SK-N-SH treated with all-trans-retinoic acid at 6 μM for 48 hours (cell line): ENCODE measurements at regions not wholly inside any gene's neighbourhood (a gene's known extent, or its start where the extent isn't known, plus 50 kb on each side); places are given as distances from the start of the nearest gene placed in this dataset.

Source experiments
- BACH2 ChIP-seq: fragments of 250-450 bp; sonication (Bioruptor Pico); IDR thresholded peaks from 2 replicates; pipeline ENCODE4 v1.9.0; 2021; ENCODE audit warnings: mild to moderate bottlenecking, borderline replicate concordance
- GLIS3 ChIP-seq: fragments of 250-450 bp; sonication (Bioruptor Pico); IDR thresholded peaks from 2 replicates; pipeline ENCODE4 v1.5.0; 2020; ENCODE audit warnings: mild to moderate bottlenecking, moderate library complexity
- ISL1 ChIP-seq: fragments of 250-450 bp; sonication (Bioruptor Pico); IDR thresholded peaks from 2 replicates; pipeline ENCODE4 v2.1.2; 2022; ENCODE audit warnings: mild to moderate bottlenecking, moderate library complexity
- POU6F1 ChIP-seq: fragments of 250-450 bp; sonication (Bioruptor Pico); IDR thresholded peaks from 2 replicates; pipeline ENCODE4 v1.8.0; 2021; ENCODE audit warnings: low read depth, mild to moderate bottlenecking, moderate library complexity, borderline replicate concordance
- RARB ChIP-seq: fragments of 250-450 bp; sonication (Bioruptor Pico); IDR thresholded peaks from 2 replicates; pipeline ENCODE4 v1.8.0; 2021; ENCODE audit warnings: mild to moderate bottlenecking, moderate library complexity
- SNAI2 ChIP-seq: fragments of 250-450 bp; sonication (Bioruptor Pico); IDR thresholded peaks from 2 replicates; pipeline ENCODE4 v1.5.0; 2020; ENCODE audit warnings: mild to moderate bottlenecking, moderate library complexity
- TCF4 ChIP-seq: fragments of 250-450 bp; sonication (Bioruptor Pico); IDR thresholded peaks from 2 replicates; pipeline ENCODE4 v1.8.0; 2021; ENCODE audit warnings: mild to moderate bottlenecking, moderate library complexity, borderline replicate concordance
- ZFP3 ChIP-seq: fragments of 250-450 bp; sonication (Bioruptor Pico); IDR thresholded peaks from 2 replicates; pipeline ENCODE4 v1.5.0; 2020; ENCODE audit warnings: mild to moderate bottlenecking, moderate library complexity
- ZFP30 ChIP-seq: fragments of 450-650 bp; formaldehyde crosslinking; IDR thresholded peaks from 2 replicates; pipeline ENCODE4 v1.5.0; 2022; ENCODE audit warnings: mild to moderate bottlenecking, moderate library complexity
- ZNF70 ChIP-seq: fragments of 450-650 bp; formaldehyde crosslinking; IDR thresholded peaks from 2 replicates; pipeline ENCODE4 v1.5.0; 2020; ENCODE audit warnings: mild to moderate bottlenecking, moderate library complexity
- TF ChIP-seq, protein P1 (sequence below): fragments of 250-450 bp; sonication (Bioruptor Pico); IDR thresholded peaks from 2 replicates; pipeline ENCODE4 v1.5.0; 2020; ENCODE audit warnings: mild to moderate bottlenecking, moderate library complexity
- TF ChIP-seq, protein P2 (sequence below): fragments of 250-450 bp; sonication (Bioruptor Pico); IDR thresholded peaks from 2 replicates; pipeline ENCODE4 v1.5.1; 2020; ENCODE audit warnings: low read depth, mild to moderate bottlenecking, moderate library complexity
- TF ChIP-seq, protein P3 (sequence below): fragments of 250-450 bp; sonication (Bioruptor Pico); IDR thresholded peaks from 2 replicates; pipeline ENCODE4 v1.8.0; 2020; ENCODE audit warnings: mild to moderate bottlenecking, moderate library complexity, borderline replicate concordance

DNA sequence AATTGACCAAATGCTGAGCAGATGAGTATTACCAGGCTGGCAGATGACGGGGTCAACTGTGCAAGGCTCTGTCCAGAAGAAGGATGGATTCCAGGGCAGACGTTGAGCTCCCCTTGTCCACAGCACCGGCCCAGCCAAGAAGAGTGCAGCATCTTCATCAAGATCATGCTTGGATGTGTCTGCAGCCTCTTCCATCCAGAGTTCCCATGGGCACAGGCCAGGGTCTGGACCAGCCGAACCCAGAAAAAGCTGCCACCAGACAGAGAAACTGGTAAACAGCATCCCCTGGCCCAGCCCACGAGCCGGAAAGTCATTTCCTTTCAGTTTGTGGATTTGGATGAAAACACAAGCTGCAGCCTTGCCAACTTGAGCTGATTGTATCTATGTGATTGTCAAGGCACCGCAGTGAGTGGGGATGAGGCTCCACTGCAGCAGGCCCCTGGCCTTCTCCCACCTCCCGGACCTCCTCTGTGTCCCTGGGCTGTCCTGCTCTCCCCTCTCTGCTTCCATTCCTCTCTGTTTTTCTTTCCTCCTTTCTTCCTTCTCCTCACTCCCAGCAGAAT is 321.8 kb downstream of the TCERG1L start:
- TF ChIP-seq ZFP30 (CRISPR knock-in tag) (no peak), ISL1 (CRISPR knock-in tag) (no peak), ZFP3 (CRISPR knock-in tag) (no peak), BACH2 (CRISPR knock-in tag) (no peak), GLIS3 (CRISPR knock-in tag) (no peak), ZNF70 (CRISPR knock-in tag) (no peak), POU6F1 (CRISPR knock-in tag) (no peak), SNAI2 (CRISPR knock-in tag) (no peak), RARB (no peak), TCF4 (CRISPR knock-in tag) (no peak)
- TF ChIP-seq, protein P1, sequence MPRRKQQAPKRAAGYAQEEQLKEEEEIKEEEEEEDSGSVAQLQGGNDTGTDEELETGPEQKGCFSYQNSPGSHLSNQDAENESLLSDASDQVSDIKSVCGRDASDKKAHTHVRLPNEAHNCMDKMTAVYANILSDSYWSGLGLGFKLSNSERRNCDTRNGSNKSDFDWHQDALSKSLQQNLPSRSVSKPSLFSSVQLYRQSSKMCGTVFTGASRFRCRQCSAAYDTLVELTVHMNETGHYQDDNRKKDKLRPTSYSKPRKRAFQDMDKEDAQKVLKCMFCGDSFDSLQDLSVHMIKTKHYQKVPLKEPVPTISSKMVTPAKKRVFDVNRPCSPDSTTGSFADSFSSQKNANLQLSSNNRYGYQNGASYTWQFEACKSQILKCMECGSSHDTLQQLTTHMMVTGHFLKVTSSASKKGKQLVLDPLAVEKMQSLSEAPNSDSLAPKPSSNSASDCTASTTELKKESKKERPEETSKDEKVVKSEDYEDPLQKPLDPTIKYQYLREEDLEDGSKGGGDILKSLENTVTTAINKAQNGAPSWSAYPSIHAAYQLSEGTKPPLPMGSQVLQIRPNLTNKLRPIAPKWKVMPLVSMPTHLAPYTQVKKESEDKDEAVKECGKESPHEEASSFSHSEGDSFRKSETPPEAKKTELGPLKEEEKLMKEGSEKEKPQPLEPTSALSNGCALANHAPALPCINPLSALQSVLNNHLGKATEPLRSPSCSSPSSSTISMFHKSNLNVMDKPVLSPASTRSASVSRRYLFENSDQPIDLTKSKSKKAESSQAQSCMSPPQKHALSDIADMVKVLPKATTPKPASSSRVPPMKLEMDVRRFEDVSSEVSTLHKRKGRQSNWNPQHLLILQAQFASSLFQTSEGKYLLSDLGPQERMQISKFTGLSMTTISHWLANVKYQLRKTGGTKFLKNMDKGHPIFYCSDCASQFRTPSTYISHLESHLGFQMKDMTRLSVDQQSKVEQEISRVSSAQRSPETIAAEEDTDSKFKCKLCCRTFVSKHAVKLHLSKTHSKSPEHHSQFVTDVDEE (CRISPR knock-in tag), result no peak
- TF ChIP-seq, protein P2, sequence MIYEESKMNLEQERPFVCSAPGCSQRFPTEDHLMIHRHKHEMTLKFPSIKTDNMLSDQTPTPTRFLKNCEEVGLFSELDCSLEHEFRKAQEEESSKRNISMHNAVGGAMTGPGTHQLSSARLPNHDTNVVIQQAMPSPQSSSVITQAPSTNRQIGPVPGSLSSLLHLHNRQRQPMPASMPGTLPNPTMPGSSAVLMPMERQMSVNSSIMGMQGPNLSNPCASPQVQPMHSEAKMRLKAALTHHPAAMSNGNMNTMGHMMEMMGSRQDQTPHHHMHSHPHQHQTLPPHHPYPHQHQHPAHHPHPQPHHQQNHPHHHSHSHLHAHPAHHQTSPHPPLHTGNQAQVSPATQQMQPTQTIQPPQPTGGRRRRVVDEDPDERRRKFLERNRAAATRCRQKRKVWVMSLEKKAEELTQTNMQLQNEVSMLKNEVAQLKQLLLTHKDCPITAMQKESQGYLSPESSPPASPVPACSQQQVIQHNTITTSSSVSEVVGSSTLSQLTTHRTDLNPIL (CRISPR knock-in tag), result no peak
- TF ChIP-seq, protein P3, sequence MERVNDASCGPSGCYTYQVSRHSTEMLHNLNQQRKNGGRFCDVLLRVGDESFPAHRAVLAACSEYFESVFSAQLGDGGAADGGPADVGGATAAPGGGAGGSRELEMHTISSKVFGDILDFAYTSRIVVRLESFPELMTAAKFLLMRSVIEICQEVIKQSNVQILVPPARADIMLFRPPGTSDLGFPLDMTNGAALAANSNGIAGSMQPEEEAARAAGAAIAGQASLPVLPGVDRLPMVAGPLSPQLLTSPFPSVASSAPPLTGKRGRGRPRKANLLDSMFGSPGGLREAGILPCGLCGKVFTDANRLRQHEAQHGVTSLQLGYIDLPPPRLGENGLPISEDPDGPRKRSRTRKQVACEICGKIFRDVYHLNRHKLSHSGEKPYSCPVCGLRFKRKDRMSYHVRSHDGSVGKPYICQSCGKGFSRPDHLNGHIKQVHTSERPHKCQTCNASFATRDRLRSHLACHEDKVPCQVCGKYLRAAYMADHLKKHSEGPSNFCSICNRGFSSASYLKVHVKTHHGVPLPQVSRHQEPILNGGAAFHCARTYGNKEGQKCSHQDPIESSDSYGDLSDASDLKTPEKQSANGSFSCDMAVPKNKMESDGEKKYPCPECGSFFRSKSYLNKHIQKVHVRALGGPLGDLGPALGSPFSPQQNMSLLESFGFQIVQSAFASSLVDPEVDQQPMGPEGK (CRISPR knock-in tag), result no peak
